Neural cell (in vitro differentiated cells): ENCODE measurements at regions not wholly inside any gene's neighbourhood (a gene's known extent, or its start where the extent isn't known, plus 50 kb on each side); places are given as distances from the start of the nearest gene placed in this dataset.

Experiments used
- EP300 ChIP-seq: fragments of 450-650 bp; conservative IDR thresholded peaks from 2 replicates; pipeline ENCODE4 v1.6.1; 2014; ENCODE audit warnings: antibody characterized with exemption, mild to moderate bottlenecking, moderate library complexity; ENCODE audit not compliant: poor library complexity, severe bottlenecking
- EZH2 ChIP-seq: fragments of 200-600, 300-800 bp; shearing (Covaris generic), sonication (generic); IDR thresholded peaks from 2 replicates; pipeline ENCODE4 v1.6.1; 2014; ENCODE audit warnings: antibody characterized with exemption, low read length, borderline replicate concordance, mild to moderate bottlenecking; ENCODE audit not compliant: insufficient read depth, poor library complexity, severe bottlenecking

DNA sequence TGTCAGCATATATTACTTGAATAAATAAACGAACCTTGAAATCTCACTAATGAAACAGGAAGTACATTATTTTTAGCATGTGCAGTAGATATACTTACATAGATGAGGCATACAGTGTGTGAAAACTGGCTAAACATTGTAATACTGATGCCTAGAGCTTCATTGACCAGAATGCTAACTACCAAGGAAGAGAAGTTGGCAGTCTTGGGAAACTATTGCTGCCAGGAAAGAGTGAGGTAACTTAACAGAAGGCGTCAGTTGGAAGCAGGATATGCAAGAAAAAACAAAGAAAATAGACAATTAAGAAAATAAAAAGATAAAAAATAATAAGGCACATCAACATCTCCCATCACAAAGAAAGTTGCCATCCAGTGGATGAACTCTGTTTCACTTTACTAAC is 963.0 kb downstream of the TDRD15 start:
- TF ChIP-seq EP300 (no peak), EZH2 (no peak)
